NCI-H748 (cell line): ENCODE measurements at regions not wholly inside any gene's neighbourhood (a gene's known extent, or its start where the extent isn't known, plus 50 kb on each side); places are given as distances from the start of the nearest gene placed in this dataset.
"Not testable (repeated sequence)": the region's sequence is repeated elsewhere in the genome, so short reads cannot be mapped to it uniquely, and the experiment has no call there.

Experiments
- DNase-seq: peaks from one replicate; lab custom pipeline; 2025; ENCODE audit not compliant: unreplicated experiment; lab: John Stamatoyannopoulos, UW

DNA sequence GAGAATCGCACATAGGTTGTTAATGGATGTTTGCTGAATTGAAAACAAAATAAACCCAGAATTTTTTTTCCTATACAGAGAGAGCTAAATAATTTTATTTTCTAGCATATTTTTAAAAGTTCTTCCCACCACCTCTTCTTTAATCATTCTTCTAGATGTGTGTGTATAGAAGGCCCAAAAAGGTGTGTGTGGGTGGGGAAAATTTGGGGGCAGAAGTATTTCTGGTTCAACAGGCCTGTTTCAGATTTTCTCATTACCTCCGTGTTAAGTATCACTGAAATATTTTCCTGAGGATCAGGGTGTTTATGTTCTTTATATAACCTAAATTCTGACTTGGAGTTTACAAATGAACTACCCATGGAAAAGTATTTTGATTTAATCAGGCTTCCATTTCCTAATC is 144.2 kb upstream of the ZNF804B start:
- DNase-seq = no peak

DNA sequence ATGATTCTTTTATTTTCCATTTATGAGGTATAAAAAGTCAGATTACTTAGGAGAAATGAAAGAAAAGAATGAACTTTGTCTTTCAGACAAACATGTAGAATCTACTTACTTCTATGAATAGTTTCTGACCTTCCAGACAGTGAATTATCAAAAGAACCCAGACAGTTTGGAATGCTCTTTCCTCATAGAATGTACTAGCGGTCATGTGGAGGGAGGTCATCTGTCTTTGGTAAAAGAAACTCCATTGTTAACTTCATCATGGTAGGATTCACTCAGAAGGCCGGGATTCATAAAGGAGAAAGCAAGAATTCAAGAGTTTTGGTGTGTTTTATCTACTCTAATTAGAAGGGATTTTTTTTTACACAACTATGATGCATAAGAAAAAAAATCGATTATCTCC is 144.8 kb upstream of the ZNF804B start:
- no peak for DNase-seq

DNA sequence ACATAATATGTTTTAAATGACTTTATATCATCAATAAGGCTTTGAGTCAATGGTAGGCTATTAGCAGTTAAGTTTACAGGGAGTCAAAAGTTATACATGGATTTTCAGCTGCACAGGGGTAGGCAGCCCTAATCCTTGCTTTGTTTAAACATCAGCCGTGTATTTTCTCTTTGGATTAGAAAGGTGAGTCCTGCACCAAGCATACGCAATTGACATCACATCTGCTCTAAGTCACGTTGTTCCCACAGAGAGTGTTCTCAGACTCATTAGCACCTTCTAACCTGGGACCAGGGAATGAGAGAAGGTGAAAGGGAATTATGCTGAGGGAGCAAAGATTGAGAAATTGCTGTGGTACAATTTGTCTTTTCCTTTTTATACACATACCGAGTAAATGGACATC is 148.6 kb upstream of the ZNF804B start:
- DNase-seq = no peak

DNA sequence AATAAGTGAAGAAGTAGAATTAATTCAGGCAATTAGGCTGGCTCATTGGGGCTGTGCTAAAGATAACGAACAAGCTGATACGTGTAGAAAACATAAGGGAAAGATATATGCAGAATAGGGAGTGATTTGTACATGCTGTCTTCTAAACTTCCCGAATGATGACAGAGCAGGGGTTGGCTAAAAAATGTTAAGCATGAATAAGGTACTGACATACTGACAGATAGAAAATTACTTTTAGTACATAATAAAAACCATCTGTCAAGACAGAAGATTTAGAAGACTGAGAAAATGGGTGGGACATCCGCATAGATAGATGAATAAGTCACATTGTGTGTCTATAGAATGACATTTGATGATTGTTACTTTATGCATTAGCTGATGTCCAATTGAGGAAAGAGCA is 158.8 kb upstream of the ZNF804B start:
- DNase-seq = no peak

DNA sequence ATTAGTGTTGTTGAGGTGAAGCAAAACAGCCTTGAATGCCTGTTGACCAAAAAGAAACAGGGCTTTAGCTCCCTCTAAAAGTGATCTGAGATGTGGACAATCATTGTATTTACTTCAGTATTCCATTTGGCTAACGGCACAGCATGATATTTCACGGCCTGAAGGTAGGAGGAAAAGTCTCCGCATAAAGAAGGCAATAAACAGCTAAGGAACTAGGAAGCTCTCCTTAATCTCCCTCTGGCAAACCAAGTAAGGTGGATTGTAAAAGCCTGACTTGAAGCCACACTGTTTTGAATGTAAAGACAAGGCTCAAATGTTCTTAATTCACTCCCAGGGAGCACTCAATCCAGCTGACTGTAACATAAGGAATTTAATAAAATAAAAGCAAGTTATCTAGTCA is 160.0 kb upstream of the ZNF804B start:
- DNase-seq = no peak

DNA sequence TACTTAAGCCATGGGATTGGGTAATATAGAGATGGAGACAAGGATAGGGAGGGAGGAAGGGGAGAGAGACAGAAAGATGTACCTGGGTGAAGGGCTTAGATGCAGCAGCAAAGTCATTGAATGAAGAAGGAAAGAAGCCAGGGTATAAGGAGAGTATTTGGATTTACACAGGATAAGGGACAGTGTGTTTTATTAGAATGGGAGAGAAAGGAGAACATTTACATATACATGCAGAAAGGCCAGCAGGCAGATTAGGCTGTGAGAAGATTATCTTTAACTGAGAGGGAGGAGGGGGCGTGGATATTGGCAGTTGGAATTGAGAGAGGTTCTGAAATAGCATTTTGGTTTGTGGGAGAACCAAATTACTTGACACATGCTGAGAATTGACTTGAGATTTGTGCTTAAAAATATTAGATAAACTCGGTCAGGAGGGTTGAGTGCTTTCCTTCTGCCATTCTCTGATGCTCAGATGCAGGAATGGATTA is 161.5 kb upstream of the ZNF804B start:
- DNase-seq = no peak

DNA sequence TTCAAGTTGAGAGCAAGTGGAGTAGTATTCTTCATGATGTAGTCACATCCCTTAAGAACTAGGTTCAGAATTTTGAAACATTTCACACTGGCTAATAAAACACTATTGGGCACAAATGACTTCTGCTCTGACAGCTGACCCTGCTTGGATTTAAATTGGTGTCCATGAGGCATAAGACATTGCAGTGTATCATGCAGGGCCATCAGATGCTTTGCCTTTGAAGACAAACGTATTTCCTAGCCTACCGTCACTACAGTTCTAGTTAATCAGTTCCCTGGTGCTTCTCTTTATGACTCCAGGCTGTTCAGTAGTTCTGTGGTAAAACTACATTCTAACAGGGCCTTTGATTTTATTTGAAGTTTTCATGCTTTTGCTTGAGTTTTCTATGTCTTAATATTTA is 168.5 kb upstream of the ZNF804B start:
- no peak for DNase-seq

DNA sequence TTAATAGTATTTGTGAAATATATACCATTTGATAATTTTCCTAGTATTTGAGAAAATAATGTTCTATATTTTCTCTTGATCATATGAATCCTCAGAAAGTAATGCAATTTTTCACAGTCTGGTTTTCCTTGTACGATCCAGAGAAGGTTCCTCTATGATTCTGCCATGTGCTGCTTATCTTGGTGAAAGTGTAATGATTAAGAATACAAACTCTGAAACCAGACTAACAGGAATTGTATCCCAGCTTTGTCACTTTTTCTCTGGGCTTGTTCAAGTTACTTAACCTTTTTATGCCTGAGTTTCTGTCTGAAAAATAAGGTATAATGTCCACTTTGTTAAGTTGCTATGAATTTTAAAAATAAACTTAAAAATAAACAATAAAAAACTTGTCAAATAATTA is 169.6 kb upstream of the ZNF804B start:
- DNase-seq = no peak

DNA sequence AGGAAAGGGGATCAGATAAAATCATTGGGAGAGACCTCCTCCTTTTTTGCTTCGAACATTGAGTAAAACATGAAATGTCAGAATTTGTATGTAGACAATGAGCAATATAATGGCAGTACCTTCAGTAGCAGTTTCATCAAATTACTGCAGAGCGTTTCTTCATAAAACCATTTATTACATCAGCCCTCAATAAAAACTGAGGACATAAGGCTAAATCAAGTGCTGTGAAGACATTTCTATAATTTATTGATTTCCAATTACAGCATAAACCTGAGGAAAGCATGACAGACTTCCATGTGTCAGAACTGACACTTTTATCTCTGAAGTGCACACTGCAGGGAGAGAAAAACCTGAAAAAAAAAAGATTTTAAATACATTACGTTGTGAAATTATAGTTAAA is 172.6 kb upstream of the ZNF804B start:
- no peak for DNase-seq

DNA sequence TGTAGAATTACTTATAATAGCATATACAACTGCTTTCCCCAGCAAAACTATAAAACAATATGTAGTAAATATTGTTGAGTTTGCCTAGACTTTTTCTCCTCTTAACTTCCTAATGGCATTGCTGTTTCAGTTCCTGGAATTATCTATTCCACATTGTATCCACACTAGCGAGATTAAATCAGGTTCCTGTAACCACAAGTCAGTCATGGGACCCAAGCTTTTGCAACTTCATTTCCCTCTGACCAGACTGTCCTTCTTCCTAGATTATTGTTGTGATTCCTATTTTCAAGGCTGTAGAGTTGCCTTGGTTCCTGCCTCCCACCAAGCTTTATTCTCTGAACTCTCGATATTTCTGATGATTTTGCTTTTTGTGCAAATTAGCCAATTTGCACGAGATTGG is 173.3 kb upstream of the ZNF804B start:
- no peak for DNase-seq

DNA sequence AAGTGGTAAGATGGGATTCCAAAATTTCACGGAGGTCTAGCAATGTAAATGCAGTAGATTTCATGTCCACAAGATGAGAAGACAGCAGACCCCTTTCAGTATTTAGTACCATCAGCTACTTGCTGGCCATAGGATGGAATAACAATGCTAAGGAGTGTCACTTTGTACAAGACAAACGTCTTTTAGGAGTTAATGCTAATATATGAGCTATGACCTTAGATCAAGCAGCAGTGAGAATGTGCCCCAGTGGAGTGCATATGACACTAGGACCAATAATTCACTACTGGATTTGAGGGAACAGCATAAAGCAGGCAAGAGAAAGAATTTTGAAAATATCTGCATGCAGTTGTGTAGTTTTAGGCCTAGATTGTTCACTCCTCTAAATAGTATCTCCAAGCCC is 182.8 kb upstream of the ZNF804B start:
- no peak for DNase-seq

DNA sequence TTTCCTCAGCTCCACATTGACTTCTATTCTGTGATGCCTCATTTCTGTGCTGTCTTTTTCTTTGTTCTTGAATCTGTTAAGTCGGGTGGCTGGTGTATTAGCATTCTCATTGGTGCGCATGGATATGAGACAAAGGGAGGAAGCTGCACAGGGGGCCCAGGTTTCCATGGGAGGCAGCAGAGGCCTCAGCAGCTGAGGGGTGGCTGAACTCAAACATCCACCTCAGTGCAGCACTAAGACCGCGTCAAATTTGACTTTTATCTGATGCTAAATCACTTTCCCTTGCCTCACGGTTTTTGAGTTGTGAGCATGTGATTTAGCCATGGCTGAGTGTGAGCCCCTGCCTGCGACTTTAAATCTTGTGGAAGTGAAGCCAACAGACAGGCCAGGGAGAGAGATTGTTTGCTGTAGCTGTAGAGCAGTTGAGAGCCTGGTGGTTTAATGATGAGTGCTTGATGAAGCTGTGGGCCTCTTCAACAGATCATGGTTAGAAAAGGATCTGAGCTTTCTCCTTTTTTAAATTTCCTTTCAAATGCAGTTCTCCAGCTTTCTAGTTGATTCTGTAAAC is 193.3 kb upstream of the ZNF804B start:
- DNase-seq = peak; percentile 7

DNA sequence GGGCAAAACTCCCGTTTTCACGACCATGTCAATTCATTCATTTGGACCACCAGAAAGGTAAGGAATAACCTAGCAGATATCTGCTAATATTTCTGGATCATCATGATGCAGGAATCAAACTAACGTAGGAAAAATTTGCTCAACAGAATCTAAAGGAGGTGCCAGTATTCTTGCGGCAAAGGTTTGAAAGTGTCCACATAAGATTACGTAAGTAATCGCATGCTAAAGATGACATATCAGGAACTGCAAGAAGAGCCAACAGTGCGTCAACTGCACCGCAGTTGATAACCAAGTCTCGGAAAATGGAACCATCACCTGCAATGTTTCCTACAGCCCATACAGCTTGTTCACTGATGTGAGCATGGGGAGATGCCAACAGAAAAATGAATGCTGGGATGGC is 194.1 kb upstream of the ZNF804B start:
- no peak for DNase-seq

DNA sequence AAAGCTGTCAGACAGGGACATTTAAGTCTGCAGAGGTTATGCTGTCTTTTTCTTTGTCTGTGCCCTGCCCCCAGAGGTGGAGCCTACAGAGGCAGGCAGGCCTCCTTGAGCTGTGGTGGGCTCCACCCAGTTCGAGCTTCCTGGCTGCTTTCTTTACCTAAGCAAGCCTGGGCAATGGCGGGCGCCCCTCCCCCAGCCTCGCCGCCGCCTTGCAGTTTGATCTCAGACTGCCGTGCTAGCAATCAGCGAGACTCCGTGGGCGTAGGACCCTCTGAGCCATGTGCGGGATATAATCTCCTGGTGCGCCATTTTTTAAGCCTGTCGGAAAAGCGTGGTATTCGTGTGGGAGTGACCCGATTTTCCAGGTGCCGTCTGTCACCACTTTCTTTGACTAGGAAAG is 203.1 kb upstream of the ZNF804B start:
- DNase-seq = not testable (repeated sequence)

DNA sequence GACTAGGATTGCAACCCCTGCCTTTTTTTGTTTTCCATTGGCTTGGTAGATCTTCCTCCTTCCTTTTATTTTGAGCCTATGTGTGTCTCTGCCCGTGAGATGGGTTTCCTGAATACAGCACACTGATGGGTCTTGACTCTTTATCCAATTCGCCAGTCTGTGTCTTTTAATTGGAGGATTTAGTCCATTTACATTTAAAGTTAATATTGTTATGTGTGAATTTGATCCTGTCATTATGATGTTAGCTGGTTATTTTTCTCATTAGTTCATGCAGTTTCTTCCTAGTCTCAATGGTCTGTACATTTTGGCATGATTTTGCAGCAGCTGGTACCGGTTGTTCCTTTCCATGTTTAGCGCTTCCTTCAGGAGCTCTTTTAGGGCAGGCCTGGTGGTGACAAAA is 204.7 kb upstream of the ZNF804B start:
- DNase-seq = not testable (repeated sequence)

DNA sequence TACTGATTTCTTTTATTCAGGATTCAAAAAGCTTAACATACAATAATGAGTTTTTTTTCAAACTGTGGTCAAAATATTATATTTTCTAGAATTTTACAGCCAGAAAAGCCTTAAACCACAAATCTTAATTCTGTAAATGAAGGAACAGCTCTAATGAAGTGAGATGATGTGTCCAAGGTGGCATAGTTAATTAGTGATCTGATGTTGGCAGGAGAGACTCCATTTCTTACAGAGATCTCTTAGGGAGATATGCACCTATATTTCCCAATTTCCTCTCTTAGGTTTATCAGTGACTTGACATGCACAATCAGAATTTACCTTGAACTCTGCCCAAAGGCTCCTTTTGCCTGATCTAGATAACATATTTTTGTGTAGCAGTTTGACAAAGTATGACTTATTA is 211.1 kb upstream of the ZNF804B start:
- DNase-seq = no peak

DNA sequence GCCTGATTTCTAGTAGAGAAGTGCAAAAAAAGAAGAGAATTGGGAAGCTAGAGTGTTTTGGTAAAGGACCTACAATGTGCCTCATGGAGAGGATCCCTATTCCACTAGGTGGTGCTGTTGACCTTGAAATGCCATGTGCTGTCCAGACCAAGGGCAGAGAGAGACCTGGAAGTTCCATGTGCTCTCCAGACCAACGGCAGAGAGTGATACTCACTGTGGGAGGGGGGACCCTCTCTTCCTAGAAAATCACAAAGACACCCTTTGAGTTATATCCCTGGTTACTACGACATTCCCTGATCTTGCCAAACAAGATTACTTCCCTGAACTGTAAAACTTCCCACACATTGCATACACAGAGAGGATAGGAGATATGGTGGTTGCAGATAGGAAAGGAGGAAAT is 212.7 kb upstream of the ZNF804B start:
- peak; percentile 61 for DNase-seq

DNA sequence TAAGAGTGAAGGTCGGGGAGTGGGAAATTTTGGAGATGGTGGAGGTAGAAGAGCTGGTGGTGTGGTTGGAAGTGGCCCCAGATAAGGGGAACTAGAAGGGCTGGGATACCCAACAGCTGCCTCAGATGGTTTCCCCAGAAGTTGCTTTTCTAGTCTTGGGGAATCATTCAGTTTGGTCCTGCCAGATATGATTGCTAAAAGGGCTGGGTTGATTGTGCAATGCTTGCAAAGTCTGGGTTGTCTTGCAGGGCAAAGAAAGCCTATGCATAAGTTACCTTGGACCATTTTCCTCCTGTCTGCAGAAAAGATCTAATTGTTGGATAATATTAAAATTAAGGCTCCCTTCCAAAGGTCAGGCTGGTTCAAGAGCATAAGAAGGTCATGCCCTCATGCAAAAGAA is 213.8 kb upstream of the ZNF804B start:
- no peak for DNase-seq

DNA sequence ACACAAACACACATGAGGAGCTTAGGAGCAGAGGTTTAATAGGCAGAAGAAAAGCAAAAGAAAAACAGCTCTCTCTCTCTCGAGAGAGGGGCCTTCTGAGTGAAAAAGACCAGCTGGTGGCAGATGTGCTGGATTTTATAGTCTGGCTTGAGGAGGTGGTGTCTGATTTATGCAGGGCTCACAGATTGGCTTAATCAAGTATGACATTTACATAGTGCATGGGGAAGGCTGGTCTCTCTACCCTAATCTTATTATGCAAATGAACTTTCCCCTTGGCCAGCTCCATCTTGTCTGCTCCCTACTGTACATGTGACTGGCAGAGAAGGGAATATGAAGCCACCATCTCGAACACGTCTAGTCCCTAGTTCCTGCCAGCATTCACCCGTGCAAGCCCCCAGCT is 219.5 kb upstream of the ZNF804B start:
- no peak for DNase-seq

DNA sequence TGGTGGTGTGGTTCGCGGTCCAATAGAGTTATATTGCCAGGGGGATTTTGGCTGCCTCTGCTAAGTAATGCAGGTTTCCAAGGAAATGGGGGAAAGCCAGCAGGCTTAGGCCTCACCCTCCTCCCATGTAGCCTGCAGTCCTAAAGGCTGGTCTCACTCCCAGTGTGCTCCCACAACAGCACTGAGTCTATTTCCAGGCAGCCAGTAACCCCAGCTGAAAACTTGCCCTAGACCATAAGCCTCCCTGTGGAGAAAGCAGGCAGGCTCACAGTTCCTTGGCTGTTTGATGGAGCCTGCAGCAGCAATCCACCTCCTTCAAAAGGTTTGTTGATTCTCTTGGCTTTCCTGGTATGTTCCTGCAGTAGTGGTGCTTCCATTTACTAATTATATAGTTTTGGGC is 220.0 kb upstream of the ZNF804B start:
- DNase-seq = no peak

DNA sequence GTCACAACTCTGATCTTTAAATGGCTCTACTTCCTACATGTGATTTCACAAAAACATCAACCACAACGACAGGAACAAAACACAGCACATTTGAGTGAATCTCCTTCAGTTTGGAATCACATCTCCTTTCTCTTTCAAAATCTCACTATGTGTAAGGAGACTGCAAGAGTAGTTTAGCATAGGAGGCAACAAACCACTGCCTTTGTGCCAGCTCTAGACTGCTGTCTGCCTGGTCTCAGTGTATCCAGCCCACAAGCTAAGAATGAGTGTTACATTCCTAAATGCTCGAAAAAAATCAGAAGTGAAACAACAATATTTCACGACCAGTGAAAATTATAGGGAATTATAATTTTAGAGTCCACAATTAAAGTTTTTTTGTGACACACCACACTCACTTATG is 217.0 kb upstream of the STEAP4 start:
- DNase-seq = no peak

DNA sequence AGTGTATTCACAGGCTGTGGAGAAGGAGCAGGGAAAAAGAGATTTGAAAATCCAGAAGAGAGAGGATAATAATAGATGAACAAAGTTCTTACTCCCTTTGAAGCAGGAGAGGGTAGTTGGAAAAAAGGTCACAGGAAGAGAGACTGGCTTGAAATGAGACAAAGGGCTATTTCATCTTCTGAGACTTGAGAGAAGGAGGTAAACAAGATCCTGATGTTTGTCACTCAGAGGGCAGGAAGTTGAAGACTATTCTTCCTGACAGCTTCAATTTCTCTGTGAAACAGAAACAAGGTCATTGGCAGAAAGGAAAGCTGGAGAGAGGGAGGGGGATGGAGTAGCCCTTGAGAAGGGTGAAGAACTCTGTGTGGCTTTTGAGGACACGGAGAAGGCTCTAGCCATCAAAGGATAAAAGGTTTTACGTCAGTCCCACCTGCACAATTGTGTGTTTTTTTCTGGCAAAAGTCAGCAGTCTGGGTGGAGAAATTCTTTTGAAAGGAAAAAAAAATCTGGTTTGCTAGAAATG is 216.1 kb upstream of the STEAP4 start:
- no peak for DNase-seq

DNA sequence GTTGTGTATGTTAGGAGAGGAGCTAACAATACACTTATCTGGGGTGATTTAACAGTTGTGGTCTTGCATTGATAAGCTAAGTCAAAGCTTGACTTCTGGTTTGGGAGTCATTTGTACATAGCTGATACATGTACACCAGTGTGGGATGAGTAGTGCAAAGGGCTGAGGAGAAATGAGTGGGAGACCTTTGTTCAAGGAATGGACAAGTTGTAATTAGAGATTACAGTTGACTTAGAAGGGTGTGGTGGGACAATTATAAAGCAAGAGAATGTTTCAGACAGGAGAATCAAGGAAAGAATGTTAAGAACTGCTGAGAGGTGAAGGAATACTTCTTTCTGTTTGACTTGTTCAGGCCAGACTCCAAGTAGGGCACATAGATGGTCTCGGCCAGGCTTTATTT is 209.7 kb upstream of the STEAP4 start:
- no peak for DNase-seq
